GM12892 (cell line): ENCODE measurements at regions not wholly inside any gene's neighbourhood (a gene's known extent, or its start where the extent isn't known, plus 50 kb on each side); places are given as distances from the start of the nearest gene placed in this dataset.
"Not testable (repeated sequence)": the region's sequence is repeated elsewhere in the genome, so short reads cannot be mapped to it uniquely, and the experiment has no call there.

Source experiments
- DNase-seq: peaks from one replicate; pipeline ENCODE4 v3.0.0; 2011; ENCODE audit not compliant: insufficient read length
- FAIRE-seq: peaks from 2 replicates; lab custom pipeline; 2011; peaks lifted over from hg19 to GRCh38; lab: Jason Lieb, UNC
- POLR2A ChIP-seq: IDR thresholded peaks from 2 replicates; pipeline ENCODE4 v1.6.1; 2011; ENCODE audit warnings: low read depth, low read length, control low read depth
- POLR2AphosphoS5 ChIP-seq: IDR thresholded peaks from 2 replicates; pipeline ENCODE4 v1.6.1; 2011; ENCODE audit warnings: low read depth, low read length, control low read depth
- TAF1 ChIP-seq: IDR thresholded peaks from 2 replicates; pipeline ENCODE4 v1.6.1; 2011; ENCODE audit warnings: low read depth, mild to moderate bottlenecking, control low read depth, low read length, borderline replicate concordance

GRCh38 chr6:44742828-44743372 lies 355.4 kb downstream of the CDC5L start:
- FAIRE-seq (no peak), DNase-seq (no peak)
- no peak for TF ChIP-seq POLR2A
- TF ChIP-seq POLR2AphosphoS5 = no peak
- TF ChIP-seq TAF1 = no peak

- DNase-seq, FAIRE-seq: not testable (repeated sequence)
Observed at GRCh38 chr6:44760116-44760515, 372.6 kb downstream of the CDC5L start.

GRCh38 chr6:44761046-44761445 lies 373.5 kb downstream of the CDC5L start:
- DNase-seq (no peak), FAIRE-seq (no peak)
- TF ChIP-seq TAF1 (no peak), POLR2AphosphoS5 (no peak), POLR2A (no peak)

DNA sequence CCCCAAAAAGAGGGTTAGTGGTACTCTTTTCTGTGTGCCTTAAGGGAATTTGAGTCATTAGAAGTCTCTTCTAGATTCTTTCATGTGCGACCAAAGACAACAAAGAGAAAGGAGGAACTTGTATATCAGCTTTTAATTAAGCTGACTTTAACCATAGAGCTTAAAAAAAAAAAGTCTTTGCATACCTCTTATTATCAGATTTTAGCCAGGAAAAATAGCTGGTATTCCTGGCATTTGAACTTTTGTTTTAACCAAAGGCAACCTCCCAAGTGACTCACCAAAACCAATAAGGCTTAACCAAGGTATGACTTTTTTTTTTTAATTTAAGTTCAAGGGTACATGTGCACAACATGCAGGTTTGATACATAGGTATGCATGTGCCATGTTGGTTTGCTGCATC lies 375.0 kb downstream of the CDC5L start:
- DNase-seq (no peak), FAIRE-seq (no peak)
- TF ChIP-seq POLR2A (no peak), TAF1 (no peak), POLR2AphosphoS5 (no peak)

GRCh38 chr6:44771647-44772415 lies 384.3 kb downstream of the CDC5L start:
- DNase-seq (no peak), FAIRE-seq (no peak)
- TF ChIP-seq TAF1 = no peak
- TF ChIP-seq POLR2AphosphoS5 = no peak
- TF ChIP-seq POLR2A = no peak

DNA sequence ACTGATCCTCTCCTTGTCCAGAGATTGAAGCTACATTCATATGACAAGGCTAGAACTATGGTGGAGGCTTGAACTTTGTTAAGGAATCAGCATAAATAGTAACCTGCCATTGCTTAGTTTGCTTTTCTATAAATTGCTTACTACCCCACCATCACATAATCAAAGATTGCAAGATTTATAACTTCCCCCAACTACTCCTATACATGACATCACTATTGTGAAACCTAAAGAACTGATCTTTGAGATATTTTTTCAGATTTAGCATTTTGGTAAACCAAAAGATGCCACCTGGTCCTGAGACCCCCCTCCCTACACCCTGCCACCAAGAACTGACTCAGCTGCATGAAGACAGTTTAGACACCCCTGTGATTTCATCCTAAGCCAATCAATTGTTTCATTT lies 385.3 kb downstream of the CDC5L start:
- no peak for DNase-seq
- TF ChIP-seq TAF1 = no peak
- TF ChIP-seq POLR2AphosphoS5 = no peak
- no peak for TF ChIP-seq POLR2A
- no peak for FAIRE-seq

DNA sequence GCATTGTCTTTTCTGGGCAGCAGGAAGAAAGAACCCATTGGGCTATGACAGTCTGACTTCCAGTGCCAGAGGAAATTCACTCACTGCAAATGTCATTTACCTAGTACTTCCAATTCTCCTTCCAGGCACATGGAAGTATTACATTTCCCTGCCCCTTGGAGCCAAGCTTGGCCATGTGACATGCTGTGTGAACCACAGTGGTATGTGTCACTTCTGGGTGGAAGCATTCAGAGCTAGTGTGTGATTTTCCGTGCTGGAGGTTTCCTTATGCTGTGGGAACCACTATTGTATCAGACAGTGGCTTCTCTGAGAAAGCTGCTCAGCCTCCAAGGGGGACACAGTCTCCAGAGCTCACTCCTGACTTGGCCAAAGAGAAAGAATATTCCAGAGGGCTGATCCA lies 387.6 kb downstream of the CDC5L start:
- FAIRE-seq = no peak

GRCh38 chr6:44776344-44776743 lies 388.8 kb downstream of the CDC5L start:
- TF ChIP-seq TAF1 (no peak), POLR2A (no peak), POLR2AphosphoS5 (no peak)
- no peak for DNase-seq
- no peak for FAIRE-seq

More for the DNA sequence above, 387.6 kb downstream of the CDC5L start:
- no peak for DNase-seq
- TF ChIP-seq POLR2A = no peak
- no peak for TF ChIP-seq POLR2AphosphoS5
- no peak for TF ChIP-seq TAF1

- FAIRE-seq (no peak), DNase-seq (no peak)
- TF ChIP-seq POLR2A (no peak), POLR2AphosphoS5 (no peak), TAF1 (no peak)
Observed at GRCh38 chr6:44778513-44778912, 391.0 kb downstream of the CDC5L start.
